ENCODE measurements at regions not wholly inside any gene's neighbourhood (a gene's known extent, or its start where the extent isn't known, plus 50 kb on each side); places are given as distances from the start of the nearest gene placed in this dataset.

DNA sequence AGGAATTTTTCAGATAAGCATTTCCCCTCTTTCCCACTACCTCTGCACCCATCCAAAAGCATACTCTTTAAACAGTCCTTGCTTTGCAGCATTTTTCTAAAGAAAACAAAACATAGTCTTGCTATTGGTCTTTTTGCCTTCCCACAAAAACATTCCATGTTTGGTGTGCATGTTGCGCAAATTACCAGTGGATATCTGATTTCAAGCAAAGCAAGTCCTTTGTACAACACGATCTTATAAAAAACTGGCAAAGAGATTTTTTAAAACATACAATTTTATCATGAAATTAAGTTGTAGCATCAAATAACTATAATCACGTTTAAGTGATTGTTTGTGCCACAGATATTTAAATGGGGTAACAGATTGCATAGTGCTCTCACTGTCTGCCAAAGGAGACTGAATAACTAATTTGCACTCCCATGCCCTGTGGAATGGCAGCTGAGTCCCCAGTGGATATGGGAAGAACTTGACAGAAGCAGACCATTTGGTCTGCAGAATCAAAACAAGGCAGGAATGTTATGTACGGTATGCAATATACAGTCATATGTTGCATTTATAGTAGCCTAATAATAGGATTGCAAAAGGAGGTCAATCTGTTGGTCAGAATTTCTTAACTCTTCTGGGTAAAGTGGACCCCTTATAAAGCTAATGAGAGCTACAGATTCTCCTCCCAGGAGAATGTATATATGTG is 285.7 kb downstream of the TBC1D4 start:
- no peaks in the 10 kb centered on the region for H3K9me1 ChIP-seq (ENCODE audit: control insufficient read depth, insufficient read depth, low read length)
- H3K4me3 ChIP-seq, result no peak overlapping the region
- WGBS (ENCODE audit: insufficient coverage, low coverage, missing lambda C conversion rate), result 2% methylated on average over 4 of the region's 4 CpGs
- no TSS peak for BruUV-seq (replicated peaks)
- no peaks in the 10 kb centered on the region for H3K4me1 ChIP-seq (replicated peaks in 1 of 2; ENCODE audit: control insufficient read depth in 2 of 2, insufficient read depth in 2 of 2, low read length in 2 of 2)
- no peak overlapping the region for H2AFZ ChIP-seq (ENCODE audit: low read depth, low read length)
- ChIA-PET CTCF (ENCODE audit: low intra/inter-chr PET ratio) (no interaction called here), POLR2A (no interaction called here)
- no peak for ATAC-seq
- in situ Hi-C loops (cut with MboI), result no loop called here
- DNase-seq (ENCODE audit: extremely low read depth in 1 of 4, low spot score in 3 of 4), result no peak
- no peak overlapping the region for H3K27ac ChIP-seq (ENCODE audit: extremely low read depth, low read depth, low read length)
- H3K36me3 ChIP-seq (ENCODE audit: control insufficient read depth, insufficient read depth, low read length), result no peaks in the 10 kb centered on the region
- no peak overlapping the region for H3K9ac ChIP-seq (ENCODE audit: insufficient read depth in 1 of 2, low read depth in 2 of 2, low read length in 2 of 2)
- no peak for FAIRE-seq
- intact Hi-C loops (cut with micrococcal nuclease), result no loop called here
- no peaks in the 10 kb centered on the region for H3K79me2 ChIP-seq (ENCODE audit: control insufficient read depth, insufficient read depth, low read length)
- no peaks in the 10 kb centered on the region for H3K27me3 ChIP-seq (ENCODE audit: control insufficient read depth in 2 of 2, insufficient read depth in 2 of 2, low read length in 2 of 2)
- H4K20me1 ChIP-seq (replicated peaks; ENCODE audit: control insufficient read depth, insufficient read depth, low read length), result no peaks in the 10 kb centered on the region
- H3K9me3 ChIP-seq (replicated peaks; ENCODE audit: control insufficient read depth, insufficient read depth, low read depth, low read length), result no peaks in the 10 kb centered on the region
- H3K4me2 ChIP-seq (ENCODE audit: insufficient read depth, low read length), result no peak overlapping the region
- TF ChIP-seq BRCA1 (IDR thresholded peaks at IDR 0.05) (no peak), BRCA1 (CRISPR knock-in tag; IDR thresholded peaks at IDR 0.05) (no peak), TSC22D4 (tag; IDR thresholded peaks at IDR 0.05) (no peak), PTTG1 (tag; IDR thresholded peaks at IDR 0.05; ENCODE audit: low read depth) (no peak), ZFP1 (CRISPR knock-in tag; IDR thresholded peaks at IDR 0.05) (no peak), ZNF57 (CRISPR knock-in tag; IDR thresholded peaks at IDR 0.05) (no peak), THRAP3 (IDR thresholded peaks at IDR 0.05; ENCODE audit: borderline replicate concordance) (no peak), ZNF134 (CRISPR knock-in tag; conservative IDR thresholded peaks at IDR 0.05) (no peak), ATF4 (CRISPR knock-in tag; IDR thresholded peaks at IDR 0.05) (no peak), ZNF75A (CRISPR knock-in tag; IDR thresholded peaks at IDR 0.05) (no peak)
- TF ChIP-seq, protein P1, sequence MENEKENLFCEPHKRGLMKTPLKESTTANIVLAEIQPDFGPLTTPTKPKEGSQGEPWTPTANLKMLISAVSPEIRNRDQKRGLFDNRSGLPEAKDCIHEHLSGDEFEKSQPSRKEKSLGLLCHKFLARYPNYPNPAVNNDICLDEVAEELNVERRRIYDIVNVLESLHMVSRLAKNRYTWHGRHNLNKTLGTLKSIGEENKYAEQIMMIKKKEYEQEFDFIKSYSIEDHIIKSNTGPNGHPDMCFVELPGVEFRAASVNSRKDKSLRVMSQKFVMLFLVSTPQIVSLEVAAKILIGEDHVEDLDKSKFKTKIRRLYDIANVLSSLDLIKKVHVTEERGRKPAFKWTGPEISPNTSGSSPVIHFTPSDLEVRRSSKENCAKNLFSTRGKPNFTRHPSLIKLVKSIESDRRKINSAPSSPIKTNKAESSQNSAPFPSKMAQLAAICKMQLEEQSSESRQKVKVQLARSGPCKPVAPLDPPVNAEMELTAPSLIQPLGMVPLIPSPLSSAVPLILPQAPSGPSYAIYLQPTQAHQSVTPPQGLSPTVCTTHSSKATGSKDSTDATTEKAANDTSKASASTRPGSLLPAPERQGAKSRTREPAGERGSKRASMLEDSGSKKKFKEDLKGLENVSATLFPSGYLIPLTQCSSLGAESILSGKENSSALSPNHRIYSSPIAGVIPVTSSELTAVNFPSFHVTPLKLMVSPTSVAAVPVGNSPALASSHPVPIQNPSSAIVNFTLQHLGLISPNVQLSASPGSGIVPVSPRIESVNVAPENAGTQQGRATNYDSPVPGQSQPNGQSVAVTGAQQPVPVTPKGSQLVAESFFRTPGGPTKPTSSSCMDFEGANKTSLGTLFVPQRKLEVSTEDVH (IDR thresholded peaks at IDR 0.05; ENCODE audit: low read depth, partially characterized antibody), result no peak
- TF ChIP-seq, protein P2, sequence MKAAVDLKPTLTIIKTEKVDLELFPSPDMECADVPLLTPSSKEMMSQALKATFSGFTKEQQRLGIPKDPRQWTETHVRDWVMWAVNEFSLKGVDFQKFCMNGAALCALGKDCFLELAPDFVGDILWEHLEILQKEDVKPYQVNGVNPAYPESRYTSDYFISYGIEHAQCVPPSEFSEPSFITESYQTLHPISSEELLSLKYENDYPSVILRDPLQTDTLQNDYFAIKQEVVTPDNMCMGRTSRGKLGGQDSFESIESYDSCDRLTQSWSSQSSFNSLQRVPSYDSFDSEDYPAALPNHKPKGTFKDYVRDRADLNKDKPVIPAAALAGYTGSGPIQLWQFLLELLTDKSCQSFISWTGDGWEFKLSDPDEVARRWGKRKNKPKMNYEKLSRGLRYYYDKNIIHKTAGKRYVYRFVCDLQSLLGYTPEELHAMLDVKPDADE (conservative IDR thresholded peaks at IDR 0.05; ENCODE audit: control insufficient read depth, low read depth, low read length), result no peak
- TF ChIP-seq, protein P3, sequence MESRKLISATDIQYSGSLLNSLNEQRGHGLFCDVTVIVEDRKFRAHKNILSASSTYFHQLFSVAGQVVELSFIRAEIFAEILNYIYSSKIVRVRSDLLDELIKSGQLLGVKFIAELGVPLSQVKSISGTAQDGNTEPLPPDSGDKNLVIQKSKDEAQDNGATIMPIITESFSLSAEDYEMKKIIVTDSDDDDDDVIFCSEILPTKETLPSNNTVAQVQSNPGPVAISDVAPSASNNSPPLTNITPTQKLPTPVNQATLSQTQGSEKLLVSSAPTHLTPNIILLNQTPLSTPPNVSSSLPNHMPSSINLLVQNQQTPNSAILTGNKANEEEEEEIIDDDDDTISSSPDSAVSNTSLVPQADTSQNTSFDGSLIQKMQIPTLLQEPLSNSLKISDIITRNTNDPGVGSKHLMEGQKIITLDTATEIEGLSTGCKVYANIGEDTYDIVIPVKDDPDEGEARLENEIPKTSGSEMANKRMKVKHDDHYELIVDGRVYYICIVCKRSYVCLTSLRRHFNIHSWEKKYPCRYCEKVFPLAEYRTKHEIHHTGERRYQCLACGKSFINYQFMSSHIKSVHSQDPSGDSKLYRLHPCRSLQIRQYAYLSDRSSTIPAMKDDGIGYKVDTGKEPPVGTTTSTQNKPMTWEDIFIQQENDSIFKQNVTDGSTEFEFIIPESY (CRISPR knock-in tag; IDR thresholded peaks at IDR 0.05), result no peak
- TF ChIP-seq, protein P4, sequence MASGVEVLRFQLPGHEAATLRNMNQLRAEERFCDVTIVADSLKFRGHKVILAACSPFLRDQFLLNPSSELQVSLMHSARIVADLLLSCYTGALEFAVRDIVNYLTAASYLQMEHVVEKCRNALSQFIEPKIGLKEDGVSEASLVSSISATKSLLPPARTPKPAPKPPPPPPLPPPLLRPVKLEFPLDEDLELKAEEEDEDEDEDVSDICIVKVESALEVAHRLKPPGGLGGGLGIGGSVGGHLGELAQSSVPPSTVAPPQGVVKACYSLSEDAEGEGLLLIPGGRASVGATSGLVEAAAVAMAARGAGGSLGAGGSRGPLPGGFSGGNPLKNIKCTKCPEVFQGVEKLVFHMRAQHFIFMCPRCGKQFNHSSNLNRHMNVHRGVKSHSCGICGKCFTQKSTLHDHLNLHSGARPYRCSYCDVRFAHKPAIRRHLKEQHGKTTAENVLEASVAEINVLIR (CRISPR knock-in tag; IDR thresholded peaks at IDR 0.05), result no peak

Data from K562 (cell line).